LNCAP (cell line): ENCODE measurements at regions not wholly inside any gene's neighbourhood (a gene's known extent, or its start where the extent isn't known, plus 50 kb on each side); places are given as distances from the start of the nearest gene placed in this dataset.

ENCODE experiments used
- CTCF ChIP-seq: fragments of 450-650 bp; IDR thresholded peaks from 2 replicates; pipeline ENCODE4 v1.5.1; 2017; ENCODE audit warnings: mild to moderate bottlenecking

GRCh38 chr2:2754940-2755339 is 423.9 kb upstream of the MYT1L start:
- no peak for TF ChIP-seq CTCF

- TF ChIP-seq CTCF: no peak
Measured at GRCh38 chr2:2751715-2752315, 420.7 kb upstream of the MYT1L start.

GRCh38 chr2:2750867-2751714 is 420.0 kb upstream of the MYT1L start:
- no peak for TF ChIP-seq CTCF

- TF ChIP-seq CTCF: no peak
Measured at GRCh38 chr2:2749206-2749598, 418.1 kb upstream of the MYT1L start.

- no peak for TF ChIP-seq CTCF
Measured at GRCh38 chr2:2748399-2749205, 417.5 kb upstream of the MYT1L start.

GRCh38 chr2:2747797-2748301 is 416.8 kb upstream of the MYT1L start:
- no peak for TF ChIP-seq CTCF

- no peak for TF ChIP-seq CTCF
Measured at GRCh38 chr2:2746731-2747130, 415.7 kb upstream of the MYT1L start.
